ENCODE measurements at regions not wholly inside any gene's neighbourhood (a gene's known extent, or its start where the extent isn't known, plus 50 kb on each side); places are given as distances from the start of the nearest gene placed in this dataset.

GRCh38 chr1:117734403-117734802, 128.6 kb downstream of the TENT5C start:
- Histone ChIP-seq H3K9me3 (ENCODE audit: control insufficient read depth, low read length) (no peaks in the 10 kb centered on the region), H3K9ac (ENCODE audit: extremely low read depth, low read length, poor library complexity, severe bottlenecking) (no peak overlapping the region), H3K4me1 (ENCODE audit: control insufficient read depth, insufficient read depth, low read length) (peaks cover 5% of the 10 kb centered on the region), H3K27ac (ENCODE audit: low read depth, low read length) (no peak overlapping the region), H3K27me3 (ENCODE audit: control insufficient read depth, insufficient read depth, low read length, poor library complexity, severe bottlenecking) (no peaks in the 10 kb centered on the region), H3K4me3 (ENCODE audit: low read length) (no peak overlapping the region), H3K36me3 (ENCODE audit: control insufficient read depth, insufficient read depth, low read length) (no peaks in the 10 kb centered on the region)
- Mint-ChIP-seq H3K36me3 (ENCODE audit: low read depth) (no peaks in the 10 kb centered on the region), H3K9me3 (peaks cover under 1% of the 10 kb centered on the region), H3K27ac (no peak overlapping the region), H3K4me1 (peaks cover 4% of the 10 kb centered on the region), H3K27me3 (ENCODE audit: insufficient read depth) (no peaks in the 10 kb centered on the region), H3K4me3 (no peak overlapping the region)
- 94 to 100% methylated on average over 2 to 3 of the region's 3 CpGs for WGBS, 2 experiments (ENCODE audit: insufficient coverage in 1 of 2, insufficient read length in 1 of 2)
- DNase-seq, result no peak
- no peak for TF ChIP-seq CTCF (conservative IDR thresholded peaks at IDR 0.05)

- WGBS, 2 experiments (ENCODE audit: insufficient coverage in 1 of 2, insufficient read length in 1 of 2), result 77 to 100% methylated on average over 1 to 2 of the region's 2 CpGs
- no peak overlapping the region for H3K9ac ChIP-seq (ENCODE audit: extremely low read depth, low read length, poor library complexity, severe bottlenecking)
Observed at GRCh38 chr1:117735045-117735992, 129.5 kb downstream of the TENT5C start.

GRCh38 chr1:117739504-117739903, 133.7 kb downstream of the TENT5C start:
- DNase-seq, result no peak
- H3K36me3 ChIP-seq (ENCODE audit: control insufficient read depth, insufficient read depth, low read length), result no peaks in the 10 kb centered on the region
- Mint-ChIP-seq H3K4me1 (no peaks in the 10 kb centered on the region), H3K27ac (no peak overlapping the region), H3K36me3 (ENCODE audit: low read depth) (no peaks in the 10 kb centered on the region), H3K27me3 (ENCODE audit: insufficient read depth) (no peaks in the 10 kb centered on the region), H3K4me3 (no peak overlapping the region), H3K9me3 (peaks cover 4% of the 10 kb centered on the region)
- H3K4me3 ChIP-seq (ENCODE audit: low read length), result no peak overlapping the region
- H3K9ac ChIP-seq (ENCODE audit: extremely low read depth, low read length, poor library complexity, severe bottlenecking), result no peak overlapping the region
- no peaks in the 10 kb centered on the region for H3K4me1 ChIP-seq (ENCODE audit: control insufficient read depth, insufficient read depth, low read length)
- no peaks in the 10 kb centered on the region for H3K9me3 ChIP-seq (ENCODE audit: control insufficient read depth, low read length)
- WGBS, 2 experiments (ENCODE audit: insufficient coverage in 1 of 2, insufficient read length in 1 of 2), result 97 to 100% methylated on average over 1 of the region's 1 CpG
- no peak overlapping the region for H3K27ac ChIP-seq (ENCODE audit: low read depth, low read length)
- H3K27me3 ChIP-seq (ENCODE audit: control insufficient read depth, insufficient read depth, low read length, poor library complexity, severe bottlenecking), result no peaks in the 10 kb centered on the region
- no peak for TF ChIP-seq CTCF (conservative IDR thresholded peaks at IDR 0.05)

More at GRCh38 chr1:117735045-117735992, 129.5 kb downstream of the TENT5C start:
- H3K9me3 ChIP-seq (ENCODE audit: control insufficient read depth, low read length), result no peaks in the 10 kb centered on the region
- H3K36me3 ChIP-seq (ENCODE audit: control insufficient read depth, insufficient read depth, low read length), result no peaks in the 10 kb centered on the region
- Mint-ChIP-seq H3K36me3 (ENCODE audit: low read depth) (no peaks in the 10 kb centered on the region), H3K4me1 (peaks cover 4% of the 10 kb centered on the region), H3K4me3 (no peak overlapping the region), H3K27ac (no peak overlapping the region), H3K27me3 (ENCODE audit: insufficient read depth) (no peaks in the 10 kb centered on the region), H3K9me3 (no peaks in the 10 kb centered on the region)
- no peak overlapping the region for H3K27ac ChIP-seq (ENCODE audit: low read depth, low read length)
- DNase-seq, result no peak
- H3K27me3 ChIP-seq (ENCODE audit: control insufficient read depth, insufficient read depth, low read length, poor library complexity, severe bottlenecking), result no peaks in the 10 kb centered on the region
- H3K4me3 ChIP-seq (ENCODE audit: low read length), result no peak overlapping the region
- no peak for TF ChIP-seq CTCF (conservative IDR thresholded peaks at IDR 0.05)
- H3K4me1 ChIP-seq (ENCODE audit: control insufficient read depth, insufficient read depth, low read length), result peaks cover 5% of the 10 kb centered on the region
